Heart left ventricle (tissue), 16 donors: ENCODE measurements at regions not wholly inside any gene's neighbourhood (a gene's known extent, or its start where the extent isn't known, plus 50 kb on each side); places are given as distances from the start of the nearest gene placed in this dataset.

Source experiments
- ATAC-seq, 4 donors: fragments of 200-7000 bp; cut with Tn5 transposase; one replicate each; pipeline ENCODE4 v1.9.1; 2020 to 2022; ENCODE audit warnings: moderate library complexity in 4 of 4, mild to moderate bottlenecking in 3 of 4, moderate number of reproducible peaks in 1 of 4
- DNase-seq, 5 donors: peaks; one replicate each; pipeline ENCODE4 v3.0.0-alpha.2; 2020
- H3K27ac ChIP-seq, 12 donors: fragments of 200-600 bp; sonication (generic) in 4 of 12; one replicate each; pipeline versions ENCODE4 v1.5.0 to v1.8.0; 2016 to 2022; ENCODE audit warnings: mild to moderate bottlenecking in 2 of 12
- H3K27me3 ChIP-seq, 9 donors: fragments of 200-600 bp; sonication (generic) in 2 of 9; one replicate each; pipeline versions ENCODE4 v1.5.1 to v1.8.0; 2016 to 2022; ENCODE audit warnings: mild to moderate bottlenecking in 3 of 9
- H3K36me3 ChIP-seq, 9 donors: fragments of 200-600 bp; sonication (generic) in 2 of 9; one replicate each; pipeline versions ENCODE4 v1.5.0 to v1.8.0; 2018 to 2022; ENCODE audit warnings: mild to moderate bottlenecking in 2 of 9
- H3K4me1 ChIP-seq, 12 donors: fragments of 200-600 bp; sonication (generic) in 4 of 12; one replicate each; pipeline versions ENCODE4 v1.5.0 to v1.8.0; 2016 to 2022; ENCODE audit warnings: mild to moderate bottlenecking in 3 of 12
- H3K4me3 ChIP-seq, 12 donors: fragments of 200-600 bp; sonication (generic) in 4 of 12; one replicate each; pipeline versions ENCODE4 v1.5.0 to v1.8.0; 2017 to 2022; ENCODE audit warnings: mild to moderate bottlenecking in 9 of 12, moderate library complexity in 4 of 12
- H3K9me3 ChIP-seq, 12 donors: fragments of 200-600 bp; sonication (generic) in 4 of 12; one replicate each; pipeline versions ENCODE4 v1.5.0 to v1.8.0; 2016 to 2022; ENCODE audit warnings: mild to moderate bottlenecking in 1 of 12
- POLR2A ChIP-seq, 2 donors: fragments of 450-650 bp; IDR thresholded peaks; one replicate each; pipeline ENCODE4 v1.6.1; 2017; ENCODE audit warnings: antibody characterized with exemption in 2 of 2, mild to moderate bottlenecking in 2 of 2, moderate library complexity in 2 of 2
- WGBS, 4 donors: extraction: QIAGEN DNeasy Blood & Tissue Kit in 2 of 4; methylation state at CpG; one replicate each; pipeline versions ENCODE4 v1.1.5 to v1.1.7; 2013 to 2018; 5-methylcytosine and 5-hydroxymethylcytosine counted together
- intact Hi-C, 10 donors: fragments of 100-400 bp; cut with DNase I; formaldehyde crosslinking; loops; one replicate each; pipeline versions ENCODE4 v1.11.1 to v1.14.2; 2022
- TF ChIP-seq, protein P1 (sequence below), 12 donors: fragments of 200-600 bp; sonication (generic) in 4 of 12; IDR thresholded peaks; one replicate each; pipeline versions ENCODE4 v1.5.0 to v1.8.0; 2018 to 2022; ENCODE audit warnings: antibody characterized with exemption in 12 of 12, mild to moderate bottlenecking in 5 of 12
- donor health status: ischemic (EF 13 %, LVEDD 7.1; RV severe dilation, severe dysfunction).
- donor health status: healthy with polysubstance abuse.
- donor health status: DM: no; HTN: yes; CAD: no.
- donor health status: DM: no; HTN: no; CAD: no.
- donor health status: ischemic (EF 25% LVEDD 6.9; RV normal size, moderate dysfunction).
- donor health status: ischemic (EF 25% LVEDD 5.7; RV mildly dilated, moderate dysfunction).
- donor health status: healthy.
- donor health status: DM: yes; HTN: yes; CAD: no.
- donor health status: ischemic (EF 35%, LVEDD 5.7; RV mildly dilated, moderate dysfunction).
- donor health status: nonischemic (EF 11% LVEDD 7.7; RV severe dilation, severe dysfunction).
- donor health status: DM: yes; HTN: yes; CAD: no.
- donor health status: PGD.
- donor health status: ischemic (EF 29% LVEDD 5.4; RV normal size, mild dysfunction).
- donor health status: nonischemic (EF 23%, LVEDD 6.1; RV moderate dilation, normal function).

DNA sequence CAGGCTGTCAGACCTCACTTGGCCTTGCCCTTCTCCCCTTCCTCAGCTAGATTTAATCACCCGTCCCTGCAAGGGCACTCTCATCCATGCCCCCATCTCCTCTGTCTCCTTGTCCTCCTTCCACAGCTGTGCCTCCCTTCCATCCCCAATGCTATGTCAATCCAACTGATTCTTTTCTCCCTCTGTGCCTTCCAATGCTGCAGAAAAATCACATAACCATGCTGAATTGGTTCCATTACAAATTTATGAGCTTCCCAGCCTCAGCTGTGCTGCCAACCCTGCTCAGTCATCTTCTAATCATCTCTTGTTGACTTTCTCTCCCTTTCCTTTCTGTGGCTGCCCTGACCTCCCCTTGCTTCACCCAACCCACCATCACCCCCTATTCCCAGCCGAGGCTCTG lies 56.3 kb upstream of the PIRT start:
- Histone ChIP-seq H3K4me3 (no peak overlapping the region), H3K4me1 (no peaks in the 10 kb centered on the region), H3K9me3 (no peaks in the 10 kb centered on the region), H3K36me3 (no peaks in the 10 kb centered on the region), H3K27ac (no peak overlapping the region), H3K27me3 (peaks cover 0 to 14% (median 0%) of the 10 kb centered on the region in 9 donors)
- intact Hi-C loops = no loop called here
- TF ChIP-seq POLR2A (IDR thresholded peaks at IDR 0.05) = no peak
- TF ChIP-seq, protein P1, sequence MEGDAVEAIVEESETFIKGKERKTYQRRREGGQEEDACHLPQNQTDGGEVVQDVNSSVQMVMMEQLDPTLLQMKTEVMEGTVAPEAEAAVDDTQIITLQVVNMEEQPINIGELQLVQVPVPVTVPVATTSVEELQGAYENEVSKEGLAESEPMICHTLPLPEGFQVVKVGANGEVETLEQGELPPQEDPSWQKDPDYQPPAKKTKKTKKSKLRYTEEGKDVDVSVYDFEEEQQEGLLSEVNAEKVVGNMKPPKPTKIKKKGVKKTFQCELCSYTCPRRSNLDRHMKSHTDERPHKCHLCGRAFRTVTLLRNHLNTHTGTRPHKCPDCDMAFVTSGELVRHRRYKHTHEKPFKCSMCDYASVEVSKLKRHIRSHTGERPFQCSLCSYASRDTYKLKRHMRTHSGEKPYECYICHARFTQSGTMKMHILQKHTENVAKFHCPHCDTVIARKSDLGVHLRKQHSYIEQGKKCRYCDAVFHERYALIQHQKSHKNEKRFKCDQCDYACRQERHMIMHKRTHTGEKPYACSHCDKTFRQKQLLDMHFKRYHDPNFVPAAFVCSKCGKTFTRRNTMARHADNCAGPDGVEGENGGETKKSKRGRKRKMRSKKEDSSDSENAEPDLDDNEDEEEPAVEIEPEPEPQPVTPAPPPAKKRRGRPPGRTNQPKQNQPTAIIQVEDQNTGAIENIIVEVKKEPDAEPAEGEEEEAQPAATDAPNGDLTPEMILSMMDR (IDR thresholded peaks at IDR 0.05) = no peak
- ATAC-seq (no peak), DNase-seq (no peak)
- WGBS, 4 donors = 54 to 84% (median 71%) methylated on average over 2 of the region's 2 CpGs

DNA sequence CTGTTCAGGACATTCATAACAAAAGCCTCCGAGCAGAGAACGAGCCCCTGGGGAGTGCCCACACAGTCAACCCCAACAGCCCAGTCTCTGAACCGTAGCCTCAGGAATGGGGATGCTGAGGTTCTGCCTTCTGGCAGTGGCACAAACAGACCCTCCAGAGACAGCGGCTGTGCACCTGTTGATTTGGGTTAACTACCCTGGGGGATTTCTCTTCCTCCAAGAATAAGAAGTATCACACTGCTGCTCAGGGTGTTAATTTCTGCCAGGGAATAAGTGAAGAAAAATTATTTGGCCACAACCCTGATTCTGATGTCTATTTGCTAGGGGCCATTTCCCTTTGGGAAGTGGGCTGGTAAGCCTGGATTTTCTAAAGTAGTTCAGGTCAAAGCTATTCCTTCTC lies 51.0 kb upstream of the PIRT start:
- no peaks in the 10 kb centered on the region for H3K36me3 ChIP-seq
- TF ChIP-seq POLR2A (IDR thresholded peaks at IDR 0.05) = no peak
- TF ChIP-seq, protein P1 (IDR thresholded peaks at IDR 0.05) = no peak
- whole genome bisulfite sequencing, 4 donors = 41 to 56% (median 53%) methylated on average over 4 of the region's 4 CpGs

More for the DNA sequence above, 51.0 kb upstream of the PIRT start:
- Histone ChIP-seq H3K4me1 (no peaks in the 10 kb centered on the region), H3K27ac (no peak overlapping the region), H3K9me3 (peaks cover 0 to 15% (median 0%) of the 10 kb centered on the region in 12 donors), H3K4me3 (no peak overlapping the region), H3K27me3 (peaks cover 0 to 11% (median 0%) of the 10 kb centered on the region in 9 donors)
- DNase-seq (no peak), ATAC-seq (no peak)
- intact Hi-C loops = no loop called here
